ENCODE measurements at regions not wholly inside any gene's neighbourhood (a gene's known extent, or its start where the extent isn't known, plus 50 kb on each side); places are given as distances from the start of the nearest gene placed in this dataset.

DNA sequence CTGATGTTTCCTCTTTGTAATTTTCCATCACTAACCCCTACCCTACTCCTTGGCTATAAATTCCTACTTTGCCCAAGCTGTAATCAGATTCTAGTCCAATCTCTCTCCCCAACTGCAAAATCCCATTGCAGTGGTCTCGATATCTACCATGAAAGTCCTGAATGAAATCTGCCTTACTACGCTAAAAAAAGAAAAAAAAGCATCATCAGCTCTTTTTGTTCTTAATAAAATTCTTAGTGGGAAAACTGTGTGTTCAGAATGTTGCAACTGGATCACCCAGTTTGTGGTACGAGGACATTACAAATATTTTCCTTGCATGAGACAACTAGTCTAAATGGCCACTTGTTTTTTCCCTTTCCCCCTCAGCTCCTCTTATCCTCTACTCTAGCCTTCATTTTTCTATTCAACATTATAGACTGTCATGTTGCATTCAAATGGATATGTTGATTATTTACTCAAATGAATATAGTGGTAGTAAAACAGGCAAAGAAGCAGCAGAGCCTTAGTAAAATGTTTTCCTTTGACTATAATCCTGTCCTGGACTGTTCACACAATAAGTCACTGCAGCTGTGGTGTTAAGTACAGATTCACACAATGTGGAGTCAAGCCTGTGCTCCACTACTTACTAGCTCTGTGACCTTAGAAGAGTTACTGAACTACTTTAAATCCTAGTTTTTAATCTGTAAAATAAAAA is 527.1 kb upstream of the MARCKS start:
- intact Hi-C loops (cut with micrococcal nuclease): no loop called here

GRCh38 chr6:113330636-113330946 is 526.6 kb upstream of the MARCKS start:
- intact Hi-C loops (cut with micrococcal nuclease): no loop called here

- intact Hi-C loops (cut with micrococcal nuclease): no loop called here
Observed at GRCh38 chr6:113331021-113331420, 526.1 kb upstream of the MARCKS start.

GRCh38 chr6:113338644-113339043 is 518.5 kb upstream of the MARCKS start:
- intact Hi-C loops (cut with micrococcal nuclease): no loop called here

- intact Hi-C loops (cut with micrococcal nuclease): no loop called here
Observed at GRCh38 chr6:113339209-113339608, 517.9 kb upstream of the MARCKS start.

DNA sequence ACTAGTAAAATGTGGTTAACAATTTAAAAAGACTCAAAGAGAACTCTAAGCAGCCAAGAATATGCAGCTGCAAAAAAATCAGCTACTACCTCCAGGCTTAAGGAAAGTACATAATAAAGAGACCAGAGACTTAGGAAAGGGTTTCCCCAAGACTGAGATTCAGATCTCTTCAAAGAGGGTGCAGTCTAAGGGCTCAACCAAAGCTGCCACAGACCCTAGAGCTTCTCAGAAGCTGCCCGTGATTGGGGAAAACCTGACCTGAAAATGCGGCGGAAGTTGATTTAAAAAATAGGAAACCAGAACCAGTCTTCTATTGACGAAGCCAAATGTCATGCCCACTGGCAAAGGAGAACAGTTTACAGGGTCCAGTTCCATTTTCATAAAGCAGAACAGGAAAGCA is 516.8 kb upstream of the MARCKS start:
- intact Hi-C loops (cut with micrococcal nuclease): no loop called here

DNA sequence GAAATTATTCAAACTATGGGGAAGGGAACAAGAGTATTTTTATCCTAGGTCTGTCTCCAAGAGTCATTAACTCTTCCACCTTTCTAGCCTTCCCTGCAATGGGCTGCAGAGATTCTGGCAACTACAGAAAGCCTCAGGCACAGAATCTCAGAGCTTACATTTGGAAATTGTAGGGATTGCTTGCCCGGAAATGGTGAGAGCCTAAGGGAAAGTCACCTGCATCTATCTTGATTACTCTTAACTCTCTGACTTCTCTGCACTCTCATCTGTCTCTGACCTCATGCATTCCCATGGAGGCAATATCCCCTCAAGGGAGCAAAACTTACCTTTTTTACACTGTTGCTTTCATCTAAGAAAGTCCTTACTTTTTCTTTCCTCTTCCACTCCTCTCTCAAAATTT is 513.2 kb upstream of the MARCKS start:
- intact Hi-C loops (cut with micrococcal nuclease): no loop called here

- intact Hi-C loops (cut with micrococcal nuclease): no loop called here
Observed at GRCh38 chr6:113344969-113345368, 512.2 kb upstream of the MARCKS start.

DNA sequence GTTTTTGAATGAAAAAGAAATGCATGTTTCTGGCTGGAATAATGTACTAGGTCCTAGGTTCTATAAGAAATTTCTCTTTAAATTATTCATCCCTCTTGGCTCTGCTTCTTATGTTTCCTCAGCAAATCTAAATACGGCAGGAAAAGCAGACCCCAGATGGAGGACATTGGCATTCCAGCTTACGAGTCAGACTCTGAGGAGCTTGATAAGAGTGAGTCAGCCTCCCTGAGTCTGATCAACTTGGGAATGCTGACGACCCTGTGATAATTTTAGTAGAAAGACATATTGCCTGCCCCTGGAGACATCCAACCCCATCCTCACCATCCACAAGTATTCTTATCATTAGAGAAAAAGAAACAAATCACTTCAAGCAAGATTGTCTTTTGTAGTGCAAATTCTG is 509.7 kb upstream of the MARCKS start:
- intact Hi-C loops (cut with micrococcal nuclease): no loop called here

DNA sequence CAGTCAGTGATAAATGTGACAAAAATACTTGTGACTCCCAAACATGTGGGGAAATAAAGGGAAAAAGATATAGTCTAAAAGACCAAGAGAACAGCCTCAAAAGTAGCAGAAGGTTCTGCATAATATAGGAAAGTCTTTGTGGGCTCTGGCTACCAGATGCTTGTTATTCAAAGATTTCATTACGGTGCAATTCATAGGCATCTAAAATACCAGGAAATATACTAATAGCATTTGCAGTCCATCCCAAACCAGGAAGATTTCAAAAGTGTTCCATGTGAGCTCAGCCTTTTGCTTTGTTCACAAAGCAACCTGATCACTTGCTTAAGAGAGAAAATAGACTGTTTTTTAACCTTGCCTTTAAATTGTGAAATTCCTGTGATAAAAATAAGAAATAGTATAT is 506.7 kb upstream of the MARCKS start:
- intact Hi-C loops (cut with micrococcal nuclease): no loop called here

- intact Hi-C loops (cut with micrococcal nuclease): no loop called here
Observed at GRCh38 chr6:113351173-113351834, 505.8 kb upstream of the MARCKS start.

DNA sequence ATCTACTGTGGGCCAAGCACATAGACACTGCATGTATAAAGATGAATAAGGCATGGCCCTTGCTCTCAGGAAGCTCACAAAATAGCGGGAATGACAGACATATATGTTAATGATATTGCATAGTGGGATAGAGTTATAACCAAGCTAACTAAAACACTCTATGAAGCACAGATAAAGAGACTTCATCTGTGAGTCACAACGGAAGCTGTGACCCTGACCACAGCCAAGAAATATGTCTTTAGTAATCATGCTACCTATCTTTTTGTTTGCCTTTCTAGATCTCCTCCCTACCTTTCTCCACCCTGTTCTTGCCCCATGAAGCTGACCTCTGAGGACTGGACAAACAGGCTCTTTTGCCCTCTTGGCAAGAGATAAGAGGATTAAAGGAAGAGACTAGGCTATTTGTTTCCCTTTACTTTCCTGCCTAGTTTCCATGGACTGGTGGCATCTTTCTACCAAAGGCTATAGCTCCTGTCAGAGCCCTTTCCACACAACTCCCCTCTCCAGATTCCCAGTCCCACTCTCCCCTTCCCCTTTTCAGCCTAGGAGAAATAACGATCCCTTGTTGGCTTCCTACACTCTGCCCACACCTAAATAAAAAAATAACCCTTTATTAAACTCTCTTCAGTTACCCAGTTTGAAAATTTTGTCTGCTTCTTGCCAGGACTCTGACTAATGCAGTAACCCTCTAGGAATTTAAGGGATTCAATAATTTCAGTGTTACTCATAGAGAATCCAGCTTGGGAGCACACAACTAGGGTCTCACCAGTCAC is 504.9 kb upstream of the MARCKS start:
- intact Hi-C loops (cut with micrococcal nuclease): no loop called here

DNA sequence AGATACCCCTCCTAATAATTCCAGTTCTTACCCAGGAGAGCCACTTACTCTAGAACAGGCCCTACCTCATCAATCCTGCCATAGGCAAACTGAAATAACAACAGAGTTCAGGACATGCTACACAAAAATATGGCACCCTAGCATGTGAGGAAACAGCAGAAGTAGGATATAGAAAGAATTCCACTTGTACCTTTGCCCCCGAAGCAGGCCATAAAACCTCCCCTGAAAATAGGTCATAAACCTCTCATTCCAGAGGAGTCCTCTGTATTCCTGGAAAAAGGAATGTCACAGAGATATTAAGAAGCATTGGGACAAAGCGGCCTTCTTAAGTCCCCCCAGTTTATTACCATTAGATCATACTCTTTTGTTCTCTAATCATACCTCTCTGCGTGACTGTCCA is 504.3 kb upstream of the MARCKS start:
- intact Hi-C loops (cut with micrococcal nuclease): no loop called here

GRCh38 chr6:113353392-113353791 is 503.8 kb upstream of the MARCKS start:
- intact Hi-C loops (cut with micrococcal nuclease): no loop called here

GRCh38 chr6:113354204-113354895 is 502.8 kb upstream of the MARCKS start:
- intact Hi-C loops (cut with micrococcal nuclease): no loop called here

DNA sequence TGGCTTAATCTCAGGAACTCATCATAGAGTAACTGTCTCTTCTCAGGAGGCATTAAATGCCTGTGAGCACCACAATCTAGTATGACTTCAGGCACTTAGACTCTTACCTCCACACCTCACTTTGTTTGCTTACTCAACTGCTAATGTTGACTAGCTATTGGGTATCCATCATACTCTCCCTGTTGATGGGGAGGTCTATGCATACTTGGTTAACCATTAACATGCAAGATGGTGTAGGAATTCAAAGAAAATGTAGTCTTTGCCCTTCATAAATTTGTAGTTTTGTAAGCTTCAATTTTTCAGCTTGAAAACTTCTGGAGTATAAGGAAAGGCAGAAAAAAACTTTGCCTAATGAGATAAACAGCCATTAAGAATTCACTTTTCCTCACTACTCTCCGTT is 501.0 kb upstream of the MARCKS start:
- intact Hi-C loops (cut with micrococcal nuclease): no loop called here

- intact Hi-C loops (cut with micrococcal nuclease): no loop called here
Observed at GRCh38 chr6:113357041-113357440, 500.1 kb upstream of the MARCKS start.

- intact Hi-C loops (cut with micrococcal nuclease): no loop called here
Observed at GRCh38 chr6:113358063-113358583, 499.0 kb upstream of the MARCKS start.

GRCh38 chr6:113359155-113360140 is 497.7 kb upstream of the MARCKS start:
- intact Hi-C loops (cut with micrococcal nuclease): no loop called here

GRCh38 chr6:113361014-113361645 is 496.0 kb upstream of the MARCKS start:
- intact Hi-C loops (cut with micrococcal nuclease): no loop called here

All from T-helper 1 cell treated with Interleukin-12 subunit alpha and Interleukin-12 subunit beta and Interleukin-4 antibody, amounts not matched to agents 30 ng/mL and 1 ng/mL, for 36 hours (primary cell).